MM.1S (cell line): ENCODE measurements at regions not wholly inside any gene's neighbourhood (a gene's known extent, or its start where the extent isn't known, plus 50 kb on each side); places are given as distances from the start of the nearest gene placed in this dataset.

Source experiments
- DNase-seq: peaks from one replicate; pipeline ENCODE4 v3.0.0-alpha.2; 2015
- H2AFZ ChIP-seq: fragments of 300-600 bp; sonication (generic); 2 replicates; pipeline ENCODE4 v1.6.0; 2016; ENCODE audit warnings: antibody characterized with exemption, low read length
- H3F3A ChIP-seq: fragments of 300-600 bp; sonication (generic); 2 replicates; pipeline ENCODE4 v1.6.1; 2016; ENCODE audit warnings: mild to moderate bottlenecking, antibody characterized with exemption, low read length, moderate library complexity, mixed read lengths; ENCODE audit not compliant: insufficient read depth
- H3K27ac ChIP-seq: fragments of 300-600 bp; sonication (generic); 2 replicates; pipeline ENCODE4 v1.5.1; 2016; ENCODE audit warnings: mild to moderate bottlenecking, low read length
- H3K27me3 ChIP-seq: fragments of 300-600 bp; sonication (generic); replicated peaks from 2 replicates; pipeline ENCODE4 v1.6.0; 2016; ENCODE audit warnings: low read length; ENCODE audit not compliant: insufficient read depth
- H3K36me3 ChIP-seq: fragments of 300-600 bp; sonication (generic); replicated peaks from 2 replicates; pipeline ENCODE4 v1.6.1; 2016; ENCODE audit warnings: mild to moderate bottlenecking, low read length, mixed read lengths; ENCODE audit not compliant: insufficient read depth
- H3K4me1 ChIP-seq: fragments of 300-600 bp; sonication (generic); 2 replicates; pipeline ENCODE4 v1.6.1; 2016; ENCODE audit warnings: low read length, mixed read lengths
- H3K4me2 ChIP-seq: fragments of 300-600 bp; sonication (generic); 2 replicates; pipeline ENCODE4 v1.6.0; 2016; ENCODE audit warnings: low read depth, low read length
- H3K4me3 ChIP-seq: fragments of 300-600 bp; sonication (generic); 2 replicates; pipeline ENCODE4 v1.5.1; 2016; ENCODE audit warnings: low read length, mixed read lengths
- H3K79me2 ChIP-seq: fragments of 300-600 bp; sonication (generic); 2 replicates; pipeline ENCODE4 v1.6.1; 2016; ENCODE audit warnings: mixed run types, low read length, mixed read lengths
- H3K9ac ChIP-seq: fragments of 300-600 bp; sonication (generic); 2 replicates; pipeline ENCODE4 v1.6.1; 2016; ENCODE audit warnings: low read length, mixed read lengths
- H3K9me2 ChIP-seq: fragments of 300-600 bp; sonication (generic); replicated peaks from 2 replicates; pipeline ENCODE4 v1.6.1; 2016; ENCODE audit warnings: mild to moderate bottlenecking, low read length, mixed read lengths; ENCODE audit not compliant: insufficient read depth
- H3K9me3 ChIP-seq: fragments of 300-600 bp; sonication (generic); replicated peaks from 2 replicates; pipeline ENCODE4 v1.6.1; 2016; ENCODE audit warnings: mild to moderate bottlenecking, low read length, mixed read lengths; ENCODE audit not compliant: insufficient read depth
- H4K20me1 ChIP-seq: fragments of 300-600 bp; sonication (generic); 2 replicates; pipeline ENCODE4 v1.6.1; 2016; ENCODE audit warnings: mild to moderate bottlenecking, low read length, moderate library complexity, mixed read lengths; ENCODE audit not compliant: insufficient read depth
- CTCF ChIP-seq: fragments of 300-600 bp; sonication (generic); IDR thresholded peaks from 2 replicates; pipeline ENCODE4 v1.5.1; 2016; ENCODE audit warnings: antibody characterized with exemption, low read length, mixed read lengths
- EZH2 ChIP-seq: fragments of 300-600 bp; sonication (generic); optimal IDR thresholded peaks from 2 replicates; pipeline ENCODE3; 2017; ENCODE audit warnings: low read depth, mild to moderate bottlenecking, antibody characterized with exemption, low read length, mixed read lengths
- EZH2phosphoT487 ChIP-seq: fragments of 300-600 bp; sonication (generic); IDR thresholded peaks from 2 replicates; pipeline ENCODE4 v1.6.1; 2018; ENCODE audit warnings: antibody characterized with exemption, low read length

GRCh38 chr6:170205126-170205525 lies 85.8 kb downstream of the DLL1 start:
- TF ChIP-seq CTCF (no peak), EZH2phosphoT487 (no peak), EZH2 (no peak)
- H2AFZ ChIP-seq, result no peak overlapping the region
- H3K27me3 ChIP-seq, result no peaks in the 10 kb centered on the region
- no peaks in the 10 kb centered on the region for H3K4me1 ChIP-seq
- no peaks in the 10 kb centered on the region for H4K20me1 ChIP-seq
- no peaks in the 10 kb centered on the region for H3F3A ChIP-seq
- DNase-seq, result no peak
- H3K4me3 ChIP-seq, result no peak overlapping the region
- H3K27ac ChIP-seq, result no peak overlapping the region
- H3K4me2 ChIP-seq, result no peak overlapping the region
- no peak overlapping the region for H3K9ac ChIP-seq
- no peaks in the 10 kb centered on the region for H3K36me3 ChIP-seq
- no peaks in the 10 kb centered on the region for H3K9me2 ChIP-seq
- no peaks in the 10 kb centered on the region for H3K9me3 ChIP-seq
- no peaks in the 10 kb centered on the region for H3K79me2 ChIP-seq

GRCh38 chr6:170203212-170203611 lies 87.7 kb downstream of the DLL1 start:
- Histone ChIP-seq H4K20me1 (no peaks in the 10 kb centered on the region), H2AFZ (no peak overlapping the region), H3K27me3 (no peaks in the 10 kb centered on the region), H3K4me3 (no peak overlapping the region), H3K79me2 (no peaks in the 10 kb centered on the region), H3K4me1 (no peaks in the 10 kb centered on the region), H3K27ac (no peak overlapping the region), H3K9me2 (no peaks in the 10 kb centered on the region), H3K9ac (no peak overlapping the region), H3F3A (no peaks in the 10 kb centered on the region), H3K36me3 (no peaks in the 10 kb centered on the region), H3K9me3 (no peaks in the 10 kb centered on the region), H3K4me2 (no peak overlapping the region)
- DNase-seq, result no peak
- TF ChIP-seq CTCF (no peak), EZH2phosphoT487 (no peak), EZH2 (no peak)

GRCh38 chr6:170202416-170203135 lies 88.3 kb downstream of the DLL1 start:
- no peak for TF ChIP-seq EZH2
- TF ChIP-seq CTCF, result no peak
- no peak for TF ChIP-seq EZH2phosphoT487
- Histone ChIP-seq H3K27me3 (no peaks in the 10 kb centered on the region), H4K20me1 (no peaks in the 10 kb centered on the region), H3K9ac (no peak overlapping the region), H3K4me2 (no peak overlapping the region), H3F3A (no peaks in the 10 kb centered on the region), H3K9me3 (no peaks in the 10 kb centered on the region), H2AFZ (no peak overlapping the region), H3K4me3 (no peak overlapping the region), H3K9me2 (no peaks in the 10 kb centered on the region), H3K4me1 (no peaks in the 10 kb centered on the region), H3K79me2 (no peaks in the 10 kb centered on the region), H3K27ac (no peak overlapping the region), H3K36me3 (no peaks in the 10 kb centered on the region)
- DNase-seq, result no peak
